Neural cell (in vitro differentiated cells): ENCODE measurements at regions not wholly inside any gene's neighbourhood (a gene's known extent, or its start where the extent isn't known, plus 50 kb on each side); places are given as distances from the start of the nearest gene placed in this dataset.

Source experiments
- H2AFZ ChIP-seq: fragments of 200-600, 300-800 bp; sonication (generic), shearing (Covaris generic); 2 replicates; pipeline ENCODE4 v1.6.0; 2014; ENCODE audit warnings: low read depth, mild to moderate bottlenecking, antibody characterized with exemption, low read length, moderate library complexity
- H3F3A ChIP-seq: fragments of 200-600 bp; shearing (Covaris generic); 2 replicates; pipeline ENCODE4 v1.6.1; 2016; ENCODE audit warnings: mild to moderate bottlenecking, moderate library complexity, mixed read lengths, antibody characterized with exemption, low read length; ENCODE audit not compliant: insufficient read depth, poor library complexity, severe bottlenecking
- H3K27ac ChIP-seq: fragments of 200-600, 300-800 bp; sonication (generic), shearing (Covaris generic); 2 replicates; pipeline ENCODE4 v1.5.1; 2014; ENCODE audit warnings: mild to moderate bottlenecking, low read length, moderate library complexity
- H3K27me3 ChIP-seq: fragments of 300-800, 200-600 bp; sonication (generic), shearing (Covaris generic); 2 replicates; pipeline ENCODE4 v1.6.0; 2014; ENCODE audit warnings: mild to moderate bottlenecking, low read depth, low read length, moderate library complexity; ENCODE audit not compliant: insufficient read depth
- H3K36me3 ChIP-seq: fragments of 300-800, 200-600 bp; sonication (generic), shearing (Covaris generic); 2 replicates; pipeline ENCODE4 v1.5.1; 2014; ENCODE audit warnings: mild to moderate bottlenecking, antibody characterized with exemption, low read length, moderate library complexity; ENCODE audit not compliant: insufficient read depth
- H3K4me2 ChIP-seq: fragments of 300-800, 200-600 bp; sonication (generic), shearing (Covaris generic); 2 replicates; pipeline ENCODE4 v1.6.0; 2014; ENCODE audit warnings: mild to moderate bottlenecking, low read length
- H3K4me3 ChIP-seq: fragments of 300-800, 200-600 bp; sonication (generic), shearing (Covaris generic); 2 replicates; pipeline ENCODE4 v1.5.1; 2014; ENCODE audit warnings: mild to moderate bottlenecking, low read length, moderate library complexity
- H3K79me2 ChIP-seq: fragments of 200-600 bp; shearing (Covaris generic); replicated peaks from 2 replicates; pipeline ENCODE4 v1.6.0; 2014; ENCODE audit warnings: mild to moderate bottlenecking, low read length, moderate library complexity; ENCODE audit not compliant: insufficient read depth
- H3K9ac ChIP-seq: fragments of 300-800, 200-600 bp; sonication (generic), shearing (Covaris generic); 2 replicates; pipeline ENCODE4 v1.6.1; 2016; ENCODE audit warnings: mild to moderate bottlenecking, low read length, mixed read lengths
- H3K9me2 ChIP-seq: fragments of 200-600 bp; shearing (Covaris generic); 2 replicates; pipeline ENCODE4 v1.6.1; 2016; ENCODE audit warnings: mild to moderate bottlenecking, low read length, mixed read lengths; ENCODE audit not compliant: insufficient read depth
- H3K9me3 ChIP-seq: fragments of 200-600, 300-800 bp; sonication (generic), shearing (Covaris generic); 2 replicates; pipeline ENCODE4 v1.6.1; 2016; ENCODE audit warnings: mild to moderate bottlenecking, mixed run types, low read length, moderate library complexity, mixed read lengths
- H4K20me1 ChIP-seq: fragments of 200-600 bp; shearing (Covaris generic); 2 replicates; pipeline ENCODE4 v1.6.1; 2016; ENCODE audit warnings: mild to moderate bottlenecking, mixed run types; ENCODE audit not compliant: insufficient read depth
- CTCF ChIP-seq: fragments of 450-650 bp; IDR thresholded peaks from 2 replicates; pipeline ENCODE4 v1.5.1; 2014; ENCODE audit warnings: antibody characterized with exemption, mild to moderate bottlenecking, moderate library complexity; ENCODE audit not compliant: poor library complexity, severe bottlenecking
- EP300 ChIP-seq: fragments of 450-650 bp; conservative IDR thresholded peaks from 2 replicates; pipeline ENCODE4 v1.6.1; 2014; ENCODE audit warnings: antibody characterized with exemption, mild to moderate bottlenecking, moderate library complexity; ENCODE audit not compliant: poor library complexity, severe bottlenecking
- EZH2 ChIP-seq: fragments of 200-600, 300-800 bp; shearing (Covaris generic), sonication (generic); IDR thresholded peaks from 2 replicates; pipeline ENCODE4 v1.6.1; 2014; ENCODE audit warnings: antibody characterized with exemption, low read length, borderline replicate concordance, mild to moderate bottlenecking; ENCODE audit not compliant: insufficient read depth, poor library complexity, severe bottlenecking
- MXI1 ChIP-seq: fragments of 450-650 bp; conservative IDR thresholded peaks from 2 replicates; pipeline ENCODE4 v1.6.1; 2014; ENCODE audit warnings: antibody characterized with exemption, mild to moderate bottlenecking; ENCODE audit not compliant: poor library complexity, severe bottlenecking
- POLR2AphosphoS5 ChIP-seq: IDR thresholded peaks from 2 replicates; pipeline ENCODE4 v1.6.1; 2012
- RAD21 ChIP-seq: fragments of 450-650 bp; conservative IDR thresholded peaks from 2 replicates; pipeline ENCODE4 v1.6.1; 2014; ENCODE audit warnings: antibody characterized with exemption, mild to moderate bottlenecking, moderate library complexity
- REST ChIP-seq: IDR thresholded peaks from 2 replicates; pipeline ENCODE4 v1.6.1; 2012; ENCODE audit warnings: borderline replicate concordance
- SMC3 ChIP-seq: fragments of 450-650 bp; conservative IDR thresholded peaks from 2 replicates; pipeline ENCODE4 v1.6.1; 2014; ENCODE audit warnings: antibody characterized with exemption, mild to moderate bottlenecking, moderate library complexity; ENCODE audit not compliant: poor library complexity
- TAF1 ChIP-seq: IDR thresholded peaks from 2 replicates; pipeline ENCODE4 v1.6.1; 2012; ENCODE audit warnings: low read depth

- Histone ChIP-seq H3K9me2 (no peaks in the 10 kb centered on the region), H3K9ac (no peak overlapping the region), H3K36me3 (no peaks in the 10 kb centered on the region), H3K9me3 (no peaks in the 10 kb centered on the region), H3K27me3 (no peaks in the 10 kb centered on the region), H3K4me3 (no peak overlapping the region), H3K79me2 (no peaks in the 10 kb centered on the region), H4K20me1 (no peaks in the 10 kb centered on the region), H3K4me2 (no peak overlapping the region), H3K27ac (no peak overlapping the region), H2AFZ (no peak overlapping the region), H3F3A (no peaks in the 10 kb centered on the region)
- TF ChIP-seq EP300 (no peak), SMC3 (no peak), REST (no peak), POLR2AphosphoS5 (no peak), EZH2 (no peak), CTCF (no peak), MXI1 (no peak), RAD21 (no peak), TAF1 (no peak)
These were observed 862.2 kb upstream of the MDGA2 start for GRCh38 chr14:48537600-48537999.

GRCh38 chr14:48536318-48536717, 860.9 kb upstream of the MDGA2 start:
- no peaks in the 10 kb centered on the region for H4K20me1 ChIP-seq
- no peaks in the 10 kb centered on the region for H3K36me3 ChIP-seq
- no peaks in the 10 kb centered on the region for H3K27me3 ChIP-seq
- TF ChIP-seq CTCF (no peak), RAD21 (no peak), POLR2AphosphoS5 (no peak), EZH2 (no peak), MXI1 (no peak), REST (no peak), TAF1 (no peak), SMC3 (no peak), EP300 (no peak)
- no peaks in the 10 kb centered on the region for H3K79me2 ChIP-seq
- H3K27ac ChIP-seq: no peak overlapping the region
- H3K9me2 ChIP-seq: no peaks in the 10 kb centered on the region
- H3K9me3 ChIP-seq: no peaks in the 10 kb centered on the region
- H2AFZ ChIP-seq: no peak overlapping the region
- no peak overlapping the region for H3K4me3 ChIP-seq
- H3K4me2 ChIP-seq: no peak overlapping the region
- H3F3A ChIP-seq: no peaks in the 10 kb centered on the region
- H3K9ac ChIP-seq: no peak overlapping the region
